H9 (cell line): ENCODE measurements at regions not wholly inside any gene's neighbourhood (a gene's known extent, or its start where the extent isn't known, plus 50 kb on each side); places are given as distances from the start of the nearest gene placed in this dataset.

Source experiments
- DNase-seq: peaks from one replicate; pipeline ENCODE4 v3.0.0-alpha.2; 2017
- H2AFZ ChIP-seq: one replicate; pipeline ENCODE4 v1.6.1; 2013; ENCODE audit warnings: mild to moderate bottlenecking, low read length, control low read depth, moderate library complexity
- H2AK5ac ChIP-seq: 2 replicates; pipeline ENCODE4 v1.6.1; 2013; ENCODE audit warnings: low read length, control low read depth, mixed read lengths; ENCODE audit not compliant: insufficient read length
- H2BK120ac ChIP-seq: one replicate; pipeline ENCODE4 v1.6.1; 2013; ENCODE audit warnings: low read depth, mild to moderate bottlenecking, low read length, control low read depth, inconsistent platforms; ENCODE audit not compliant: poor library complexity, severe bottlenecking
- H2BK12ac ChIP-seq: 2 replicates; pipeline ENCODE4 v1.6.1; 2013; ENCODE audit warnings: low read length, control low read depth, mixed read lengths, low read depth; ENCODE audit not compliant: insufficient read length
- H2BK15ac ChIP-seq: 2 replicates; pipeline ENCODE4 v1.6.1; 2013; ENCODE audit warnings: low read depth, low read length, control low read depth
- H2BK20ac ChIP-seq: one replicate; pipeline ENCODE4 v1.6.1; 2013; ENCODE audit warnings: low read depth, mild to moderate bottlenecking, low read length, control low read depth, inconsistent platforms; ENCODE audit not compliant: poor library complexity, severe bottlenecking
- H2BK5ac ChIP-seq: 2 replicates; pipeline ENCODE4 v1.6.1; 2013; ENCODE audit warnings: low read length, control low read depth, mixed read lengths; ENCODE audit not compliant: insufficient read length
- H3K14ac ChIP-seq: 2 replicates; pipeline ENCODE4 v1.6.1; 2013; ENCODE audit warnings: low read length, control low read depth; ENCODE audit not compliant: insufficient read depth
- H3K18ac ChIP-seq: 2 replicates; pipeline ENCODE4 v1.6.1; 2013; ENCODE audit warnings: low read depth, mild to moderate bottlenecking, mixed read lengths, low read length, control low read depth; ENCODE audit not compliant: insufficient read length
- H3K23ac ChIP-seq: 2 replicates; pipeline ENCODE4 v1.6.1; 2013; ENCODE audit warnings: low read length, control low read depth, mixed read lengths, low read depth; ENCODE audit not compliant: insufficient read length
- H3K23me2 ChIP-seq: 2 replicates; pipeline ENCODE4 v1.6.1; 2013; ENCODE audit warnings: low read depth, mild to moderate bottlenecking, mixed read lengths, low read length, control low read depth; ENCODE audit not compliant: insufficient read length, poor library complexity, severe bottlenecking
- H3K27ac ChIP-seq: 2 replicates; pipeline ENCODE4 v1.5.1; 2013; ENCODE audit warnings: low read length, control low read depth, mixed read lengths, low read depth; ENCODE audit not compliant: insufficient read length
- H3K27me3 ChIP-seq: 2 replicates; pipeline ENCODE4 v1.6.1; 2013; ENCODE audit warnings: low read length, control low read depth, inconsistent platforms; ENCODE audit not compliant: insufficient read depth
- H3K4ac ChIP-seq: 2 replicates; pipeline ENCODE4 v1.6.1; 2013; ENCODE audit warnings: low read depth, mild to moderate bottlenecking, control low read depth, inconsistent platforms, low read length, moderate library complexity
- H3K4me1 ChIP-seq: 2 replicates; pipeline ENCODE4 v1.6.1; 2013; ENCODE audit warnings: low read length, control low read depth, inconsistent platforms; ENCODE audit not compliant: insufficient read depth
- H3K4me2 ChIP-seq: 2 replicates; pipeline ENCODE4 v1.6.1; 2013; ENCODE audit warnings: low read length, control low read depth, mixed read lengths; ENCODE audit not compliant: insufficient read length, insufficient read depth
- H3K56ac ChIP-seq: 2 replicates; pipeline ENCODE4 v1.6.1; 2013; ENCODE audit warnings: low read depth, mild to moderate bottlenecking, mixed read lengths, low read length, control low read depth; ENCODE audit not compliant: insufficient read length
- H3K79me1 ChIP-seq: 2 replicates; pipeline ENCODE4 v1.6.1; 2013; ENCODE audit warnings: low read depth, mild to moderate bottlenecking, moderate library complexity, low read length, control low read depth, inconsistent platforms; ENCODE audit not compliant: insufficient read depth, poor library complexity, severe bottlenecking
- H3K79me2 ChIP-seq: 2 replicates; pipeline ENCODE4 v1.6.1; 2013; ENCODE audit warnings: low read length, control low read depth, inconsistent platforms; ENCODE audit not compliant: insufficient read depth
- H3K9ac ChIP-seq: 2 replicates; pipeline ENCODE4 v1.6.1; 2013; ENCODE audit warnings: low read length, control low read depth, mixed read lengths; ENCODE audit not compliant: insufficient read length; ENCODE audit errors: extremely low read depth
- H3K9me3 ChIP-seq: one replicate; pipeline ENCODE4 v1.6.1; 2013; ENCODE audit warnings: low read depth, low read length, inconsistent platforms; ENCODE audit not compliant: control insufficient read depth
- H3T11ph ChIP-seq: one replicate; pipeline ENCODE4 v1.6.1; 2013; ENCODE audit warnings: mild to moderate bottlenecking, low read length, control low read depth, inconsistent platforms
- H4K20me1 ChIP-seq: one replicate; pipeline ENCODE4 v1.6.1; 2013; ENCODE audit not compliant: control insufficient read depth, insufficient read length, insufficient read depth
- H4K5ac ChIP-seq: 2 replicates; pipeline ENCODE4 v1.6.1; 2013; ENCODE audit warnings: low read depth, mild to moderate bottlenecking, mixed read lengths, low read length, control low read depth; ENCODE audit not compliant: insufficient read length
- H4K8ac ChIP-seq: replicated peaks from 2 replicates; pipeline ENCODE4 v1.6.1; 2013; ENCODE audit warnings: low read length, control low read depth, mixed read lengths, low read depth; ENCODE audit not compliant: insufficient read length
- H4K91ac ChIP-seq: 2 replicates; pipeline ENCODE4 v1.6.1; 2013; ENCODE audit warnings: low read depth, mild to moderate bottlenecking, moderate library complexity, mixed read lengths, low read length, control low read depth; ENCODE audit not compliant: insufficient read length
- H3K27ac Mint-ChIP-seq, 3 experiments: 2 replicates in 2 of 3; 3 replicates in 1 of 3; pipeline ENCODE4 v1.8.0; 2020 to 2021; ENCODE audit warnings: mixed read lengths in 3 of 3, mild to moderate bottlenecking in 1 of 3, moderate library complexity in 1 of 3
- H3K27me3 Mint-ChIP-seq: 2 replicates; pipeline ENCODE4 v1.8.0; 2021; ENCODE audit warnings: low read depth, mild to moderate bottlenecking, moderate library complexity, mixed read lengths
- H3K36me3 Mint-ChIP-seq, 3 experiments: 2 replicates in 2 of 3; 3 replicates in 1 of 3; pipeline ENCODE4 v1.8.0; 2020 to 2021; ENCODE audit warnings: low read depth in 3 of 3, mixed read lengths in 3 of 3; ENCODE audit not compliant: insufficient read depth in 1 of 3
- H3K4me1 Mint-ChIP-seq, 2 experiments: 2 replicates each; pipeline ENCODE4 v1.8.0; 2020; ENCODE audit warnings: mixed read lengths in 2 of 2
- H3K4me3 Mint-ChIP-seq, 2 experiments: 2 replicates in 1 of 2; 3 replicates in 1 of 2; pipeline ENCODE4 v1.8.0; 2020 to 2021; ENCODE audit warnings: mild to moderate bottlenecking in 2 of 2, mixed read lengths in 2 of 2, moderate library complexity in 1 of 2
- H3K9me3 Mint-ChIP-seq, 2 experiments: 2 replicates in 1 of 2; 3 replicates in 1 of 2; pipeline ENCODE4 v1.8.0; 2020; ENCODE audit warnings: mild to moderate bottlenecking in 2 of 2, mixed read lengths in 2 of 2, moderate library complexity in 1 of 2
- CTCF ChIP-seq: fragments of 200-600 bp; sonication (generic); conservative IDR thresholded peaks from 3 replicates; pipeline ENCODE4 v1.8.0; 2021; ENCODE audit warnings: antibody characterized with exemption, mild to moderate bottlenecking
- WGBS: extraction: QIAGEN DNeasy Blood & Tissue Kit; methylation state at CpG from one replicate; pipeline ENCODE4 v1.1.7; 2013; ENCODE audit warnings: missing lambda C conversion rate, low lambda C conversion rate, mixed read lengths; ENCODE audit not compliant: insufficient read length; ENCODE audit errors: extremely low coverage; 5-methylcytosine and 5-hydroxymethylcytosine counted together

- H2BK120ac ChIP-seq: no peak overlapping the region
- H2BK15ac ChIP-seq: no peak overlapping the region
- H2BK12ac ChIP-seq: no peak overlapping the region
- H3K27me3 ChIP-seq: no peaks in the 10 kb centered on the region
- H3K14ac ChIP-seq: no peak overlapping the region
- no peaks in the 10 kb centered on the region for H3K23me2 ChIP-seq
- DNase-seq: no peak
- no peak overlapping the region for H2BK5ac ChIP-seq
- no peak for TF ChIP-seq CTCF
- no peaks in the 10 kb centered on the region for H3K9me3 ChIP-seq
- H3K56ac ChIP-seq: no peak overlapping the region
- no peak overlapping the region for H2BK20ac ChIP-seq
- H3T11ph ChIP-seq: no peak overlapping the region
- no peaks in the 10 kb centered on the region for H3K79me2 ChIP-seq
- Mint-ChIP-seq H3K27ac (no peak overlapping the region; a peak in 1 of 7 replicates), H3K4me3 (no peak overlapping the region; a peak in 1 of 5 replicates), H3K9me3 (no peaks in the 10 kb centered on the region), H3K36me3 (no peaks in the 10 kb centered on the region), H3K27me3 (no peaks in the 10 kb centered on the region), H3K4me1 (peaks cover 56 to 63% of the 10 kb centered on the region in 2 experiments)
- no peak overlapping the region for H3K4ac ChIP-seq
- no peak overlapping the region for H3K9ac ChIP-seq
- H4K8ac ChIP-seq: no peak overlapping the region
- H4K20me1 ChIP-seq: no peaks in the 10 kb centered on the region
- H3K4me2 ChIP-seq: no peak overlapping the region
- WGBS: no CpG with 5 or more reads among the region's 6 CpGs
- H2AFZ ChIP-seq: no peak overlapping the region
- no peak overlapping the region for H3K18ac ChIP-seq
- H2AK5ac ChIP-seq: no peak overlapping the region
- H3K4me1 ChIP-seq: peaks cover 4% of the 10 kb centered on the region; the same call in 1 of the 2 replicates
- no peak overlapping the region for H4K5ac ChIP-seq
- H4K91ac ChIP-seq: no peak overlapping the region
- no peak overlapping the region for H3K23ac ChIP-seq
- H3K79me1 ChIP-seq: no peaks in the 10 kb centered on the region
- H3K27ac ChIP-seq: no peak overlapping the region
These were observed 94.0 kb upstream of the LRRN1 start for GRCh38 chr3:3705090-3705775.
